ENCODE measurements at regions not wholly inside any gene's neighbourhood (a gene's known extent, or its start where the extent isn't known, plus 50 kb on each side); places are given as distances from the start of the nearest gene placed in this dataset.

GRCh38 chr5:34488984-34489383 is 167.1 kb upstream of the RAI14 start:
- no peak overlapping the region for H3K4me3 ChIP-seq (ENCODE audit: low read depth, low read length)
- TF ChIP-seq CTCF (IDR thresholded peaks at IDR 0.05; ENCODE audit: control insufficient read depth, extremely low read depth, insufficient read depth) = no peak
- DNase-seq (ENCODE audit: low read depth) = peak; percentile 66

- TF ChIP-seq CTCF (IDR thresholded peaks at IDR 0.05; ENCODE audit: control insufficient read depth, extremely low read depth, insufficient read depth) = no peak
- no peak for DNase-seq (ENCODE audit: low read depth)
- no peak overlapping the region for H3K4me3 ChIP-seq (ENCODE audit: low read depth, low read length)
Observed at GRCh38 chr5:34490506-34491250, 165.4 kb upstream of the RAI14 start.

DNA sequence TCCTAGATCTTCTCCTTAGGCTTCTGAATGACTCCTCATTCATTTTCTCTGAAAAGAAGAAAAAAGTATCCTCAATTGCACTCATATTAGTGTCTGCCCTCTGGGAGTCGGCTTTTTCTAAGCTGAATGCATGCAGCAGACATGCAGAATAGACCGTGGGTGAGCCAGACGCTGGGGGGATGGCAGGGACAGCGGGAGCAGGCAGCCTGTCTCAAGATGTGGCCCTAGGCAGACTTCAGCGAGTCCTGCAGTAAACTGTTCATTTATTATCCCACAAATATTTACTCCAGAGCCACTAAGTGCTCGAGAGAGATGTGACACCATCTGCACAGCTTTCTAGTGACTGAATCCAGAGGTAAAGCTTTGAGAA is 164.9 kb upstream of the RAI14 start:
- H3K4me3 ChIP-seq (ENCODE audit: low read depth, low read length) = no peak overlapping the region
- no peak for DNase-seq (ENCODE audit: low read depth)
- no peak for TF ChIP-seq CTCF (IDR thresholded peaks at IDR 0.05; ENCODE audit: control insufficient read depth, extremely low read depth, insufficient read depth)

GRCh38 chr5:34494111-34494755 is 161.9 kb upstream of the RAI14 start:
- TF ChIP-seq CTCF (IDR thresholded peaks at IDR 0.05; ENCODE audit: control insufficient read depth, extremely low read depth, insufficient read depth) = no peak
- DNase-seq (ENCODE audit: low read depth) = no peak
- no peak overlapping the region for H3K4me3 ChIP-seq (ENCODE audit: low read depth, low read length)

DNA sequence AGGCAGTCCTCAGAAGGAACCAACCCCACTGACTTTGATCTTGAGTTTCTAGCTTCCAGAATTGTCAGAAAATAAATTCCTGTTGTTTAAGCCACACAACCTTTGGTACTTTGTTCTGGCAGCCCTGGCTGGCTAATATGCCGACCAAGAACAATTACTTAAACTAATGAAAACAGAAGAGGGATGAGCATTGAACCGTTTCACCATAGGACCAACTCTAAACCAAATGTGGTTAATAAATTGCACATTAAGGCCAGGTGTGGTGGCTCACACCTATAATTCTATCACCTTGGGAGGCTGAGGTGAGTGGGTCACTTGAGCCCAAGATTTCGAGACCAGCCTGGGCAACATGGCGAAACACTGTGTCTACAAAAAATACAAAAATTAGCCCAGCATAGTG is 160.9 kb upstream of the RAI14 start:
- DNase-seq (ENCODE audit: low read depth) = no peak
- no peak overlapping the region for H3K4me3 ChIP-seq (ENCODE audit: low read depth, low read length)
- TF ChIP-seq CTCF (IDR thresholded peaks at IDR 0.05; ENCODE audit: control insufficient read depth, extremely low read depth, insufficient read depth) = no peak

DNA sequence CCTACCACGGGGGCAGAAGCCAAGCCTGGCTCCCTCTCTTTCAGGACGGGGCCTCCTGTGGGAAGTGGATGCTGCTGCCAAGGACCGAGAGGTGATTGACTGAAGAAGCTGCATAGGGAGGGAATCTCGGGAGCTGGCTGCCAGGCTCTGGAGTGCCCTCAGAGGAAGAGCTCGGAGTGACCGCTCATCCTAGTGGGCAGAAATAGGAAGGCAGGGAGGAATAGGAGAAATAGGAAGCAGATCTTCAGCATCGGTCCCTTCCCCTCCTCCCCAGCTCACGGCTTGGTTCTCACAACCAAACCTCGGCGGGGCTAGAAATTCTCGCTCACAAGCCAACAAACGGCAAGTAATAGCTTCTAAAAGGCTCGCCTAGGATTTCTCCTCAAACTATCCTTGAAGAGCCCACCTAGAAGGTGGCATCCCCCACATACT is 159.9 kb upstream of the RAI14 start:
- no peak for TF ChIP-seq CTCF (IDR thresholded peaks at IDR 0.05; ENCODE audit: control insufficient read depth, extremely low read depth, insufficient read depth)
- H3K4me3 ChIP-seq (ENCODE audit: low read depth, low read length) = no peak overlapping the region
- DNase-seq (ENCODE audit: low read depth) = no peak
